HepG2 (cell line): ENCODE measurements at regions not wholly inside any gene's neighbourhood (a gene's known extent, or its start where the extent isn't known, plus 50 kb on each side); places are given as distances from the start of the nearest gene placed in this dataset.

Source experiments
- CHCHD3 ChIP-seq: sonication (generic); formaldehyde crosslinking; IDR thresholded peaks from 2 replicates; pipeline ENCODE4 v1.8.0; 2022; ENCODE audit warnings: mild to moderate bottlenecking, missing genetic modification reagents, moderate library complexity
- FOXJ3 ChIP-seq: sonication (generic); formaldehyde crosslinking; IDR thresholded peaks from 2 replicates; pipeline ENCODE4 v1.4.0; 2020; ENCODE audit warnings: missing genetic modification reagents, mild to moderate bottlenecking, borderline replicate concordance
- HNRNPLL ChIP-seq: fragments of 200-400 bp; formaldehyde crosslinking; IDR thresholded peaks from 2 replicates; pipeline ENCODE4 v1.6.1; 2017; ENCODE audit warnings: mild to moderate bottlenecking, low read depth, low read length; ENCODE audit not compliant: poor library complexity, severe bottlenecking
- MLLT10 ChIP-seq: sonication (generic); formaldehyde crosslinking; IDR thresholded peaks from 2 replicates; pipeline ENCODE4 v1.4.0; 2020; ENCODE audit warnings: missing genetic modification reagents
- SRSF9 ChIP-seq: fragments of 200-400 bp; formaldehyde crosslinking; IDR thresholded peaks from 2 replicates; pipeline ENCODE4 v1.6.1; 2018; ENCODE audit warnings: borderline replicate concordance, mild to moderate bottlenecking, low read depth, low read length; ENCODE audit not compliant: insufficient read depth, poor library complexity, severe bottlenecking
- ZMYM3 ChIP-seq: sonication (generic); formaldehyde crosslinking; IDR thresholded peaks from 2 replicates; pipeline ENCODE4 v1.5.1; 2020; ENCODE audit warnings: mild to moderate bottlenecking, missing genetic modification reagents
- ZNF780A ChIP-seq: sonication (generic); formaldehyde crosslinking; IDR thresholded peaks from 2 replicates; pipeline ENCODE4 v1.8.0; 2022; ENCODE audit warnings: mild to moderate bottlenecking, missing genetic modification reagents, moderate library complexity
- TF ChIP-seq, protein P1 (sequence below): sonication (generic); formaldehyde crosslinking; IDR thresholded peaks from 2 replicates; pipeline ENCODE4 v1.5.0; 2020; ENCODE audit warnings: mild to moderate bottlenecking, missing genetic modification reagents
- TF ChIP-seq, protein P2 (sequence below), 2 experiments: IDR thresholded peaks; 2 replicates each; pipeline ENCODE4 v1.6.1; 2011 to 2012; ENCODE audit warnings: low read length in 2 of 2, borderline replicate concordance in 1 of 2, low read depth in 1 of 2, mild to moderate bottlenecking in 1 of 2, moderate library complexity in 1 of 2
- TF ChIP-seq, protein P3 (sequence below): sonication (generic); formaldehyde crosslinking; IDR thresholded peaks from 2 replicates; pipeline ENCODE4 v1.4.0; 2020; ENCODE audit warnings: missing genetic modification reagents, borderline replicate concordance

DNA sequence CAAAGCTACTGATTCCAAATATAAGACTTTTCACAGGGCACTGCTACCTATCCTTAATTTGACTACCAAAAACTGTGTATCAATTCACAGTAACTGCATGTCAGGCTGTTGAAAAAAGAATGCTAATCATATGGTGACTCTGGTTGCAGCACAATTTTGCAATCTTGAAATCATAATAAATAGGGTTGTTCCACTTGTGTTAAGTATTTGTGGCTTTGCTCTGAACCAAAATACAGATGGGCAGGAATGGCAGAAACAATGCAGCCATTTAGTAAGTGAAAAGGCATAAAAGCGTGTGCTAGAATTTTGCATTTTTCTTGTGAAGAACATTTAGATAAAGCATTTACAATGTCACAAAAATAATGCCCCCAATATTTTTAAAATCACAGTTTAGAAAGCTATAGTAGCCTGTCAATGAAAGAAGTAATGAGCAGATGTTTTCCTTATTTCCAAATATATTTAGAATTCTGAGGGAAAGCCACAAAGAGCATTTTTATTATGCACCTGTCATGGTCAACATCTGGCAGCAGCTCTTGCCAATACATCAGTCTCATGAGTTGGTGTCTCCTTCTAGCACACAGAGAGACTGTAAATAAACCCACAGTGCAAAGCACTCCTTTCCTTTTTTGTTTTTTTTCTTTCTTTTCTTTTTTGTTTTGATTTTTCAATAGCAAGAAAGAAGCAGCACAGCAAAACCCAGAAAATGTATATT, 54.8 kb upstream of the PAM start (continued):
- no peak for TF ChIP-seq MLLT10
- TF ChIP-seq SRSF9, result no peak
- no peak for TF ChIP-seq HNRNPLL
- TF ChIP-seq, protein P1, sequence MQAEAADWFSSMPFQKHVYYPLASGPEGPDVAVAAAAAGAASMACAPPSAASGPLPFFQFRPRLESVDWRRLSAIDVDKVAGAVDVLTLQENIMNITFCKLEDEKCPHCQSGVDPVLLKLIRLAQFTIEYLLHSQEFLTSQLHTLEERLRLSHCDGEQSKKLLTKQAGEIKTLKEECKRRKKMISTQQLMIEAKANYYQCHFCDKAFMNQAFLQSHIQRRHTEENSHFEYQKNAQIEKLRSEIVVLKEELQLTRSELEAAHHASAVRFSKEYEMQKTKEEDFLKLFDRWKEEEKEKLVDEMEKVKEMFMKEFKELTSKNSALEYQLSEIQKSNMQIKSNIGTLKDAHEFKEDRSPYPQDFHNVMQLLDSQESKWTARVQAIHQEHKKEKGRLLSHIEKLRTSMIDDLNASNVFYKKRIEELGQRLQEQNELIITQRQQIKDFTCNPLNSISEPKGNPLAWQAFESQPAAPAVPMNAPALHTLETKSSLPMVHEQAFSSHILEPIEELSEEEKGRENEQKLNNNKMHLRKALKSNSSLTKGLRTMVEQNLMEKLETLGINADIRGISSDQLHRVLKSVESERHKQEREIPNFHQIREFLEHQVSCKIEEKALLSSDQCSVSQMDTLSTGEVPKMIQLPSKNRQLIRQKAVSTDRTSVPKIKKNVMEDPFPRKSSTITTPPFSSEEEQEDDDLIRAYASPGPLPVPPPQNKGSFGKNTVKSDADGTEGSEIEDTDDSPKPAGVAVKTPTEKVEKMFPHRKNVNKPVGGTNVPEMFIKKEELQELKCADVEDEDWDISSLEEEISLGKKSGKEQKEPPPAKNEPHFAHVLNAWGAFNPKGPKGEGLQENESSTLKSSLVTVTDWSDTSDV (CRISPR knock-in tag), result no peak
- no peak for TF ChIP-seq CHCHD3 (CRISPR knock-in tag)
- no peak for TF ChIP-seq ZNF780A (CRISPR knock-in tag)
- TF ChIP-seq, protein P2, sequence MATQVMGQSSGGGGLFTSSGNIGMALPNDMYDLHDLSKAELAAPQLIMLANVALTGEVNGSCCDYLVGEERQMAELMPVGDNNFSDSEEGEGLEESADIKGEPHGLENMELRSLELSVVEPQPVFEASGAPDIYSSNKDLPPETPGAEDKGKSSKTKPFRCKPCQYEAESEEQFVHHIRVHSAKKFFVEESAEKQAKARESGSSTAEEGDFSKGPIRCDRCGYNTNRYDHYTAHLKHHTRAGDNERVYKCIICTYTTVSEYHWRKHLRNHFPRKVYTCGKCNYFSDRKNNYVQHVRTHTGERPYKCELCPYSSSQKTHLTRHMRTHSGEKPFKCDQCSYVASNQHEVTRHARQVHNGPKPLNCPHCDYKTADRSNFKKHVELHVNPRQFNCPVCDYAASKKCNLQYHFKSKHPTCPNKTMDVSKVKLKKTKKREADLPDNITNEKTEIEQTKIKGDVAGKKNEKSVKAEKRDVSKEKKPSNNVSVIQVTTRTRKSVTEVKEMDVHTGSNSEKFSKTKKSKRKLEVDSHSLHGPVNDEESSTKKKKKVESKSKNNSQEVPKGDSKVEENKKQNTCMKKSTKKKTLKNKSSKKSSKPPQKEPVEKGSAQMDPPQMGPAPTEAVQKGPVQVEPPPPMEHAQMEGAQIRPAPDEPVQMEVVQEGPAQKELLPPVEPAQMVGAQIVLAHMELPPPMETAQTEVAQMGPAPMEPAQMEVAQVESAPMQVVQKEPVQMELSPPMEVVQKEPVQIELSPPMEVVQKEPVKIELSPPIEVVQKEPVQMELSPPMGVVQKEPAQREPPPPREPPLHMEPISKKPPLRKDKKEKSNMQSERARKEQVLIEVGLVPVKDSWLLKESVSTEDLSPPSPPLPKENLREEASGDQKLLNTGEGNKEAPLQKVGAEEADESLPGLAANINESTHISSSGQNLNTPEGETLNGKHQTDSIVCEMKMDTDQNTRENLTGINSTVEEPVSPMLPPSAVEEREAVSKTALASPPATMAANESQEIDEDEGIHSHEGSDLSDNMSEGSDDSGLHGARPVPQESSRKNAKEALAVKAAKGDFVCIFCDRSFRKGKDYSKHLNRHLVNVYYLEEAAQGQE (IDR thresholded peaks at IDR 0.05; ENCODE audit: borderline replicate concordance in 1 of 2, low read depth in 1 of 2, low read length in 2 of 2), result no peak
- TF ChIP-seq ZMYM3 (CRISPR knock-in tag), result no peak
- TF ChIP-seq FOXJ3 (CRISPR knock-in tag), result no peak
- TF ChIP-seq, protein P3, sequence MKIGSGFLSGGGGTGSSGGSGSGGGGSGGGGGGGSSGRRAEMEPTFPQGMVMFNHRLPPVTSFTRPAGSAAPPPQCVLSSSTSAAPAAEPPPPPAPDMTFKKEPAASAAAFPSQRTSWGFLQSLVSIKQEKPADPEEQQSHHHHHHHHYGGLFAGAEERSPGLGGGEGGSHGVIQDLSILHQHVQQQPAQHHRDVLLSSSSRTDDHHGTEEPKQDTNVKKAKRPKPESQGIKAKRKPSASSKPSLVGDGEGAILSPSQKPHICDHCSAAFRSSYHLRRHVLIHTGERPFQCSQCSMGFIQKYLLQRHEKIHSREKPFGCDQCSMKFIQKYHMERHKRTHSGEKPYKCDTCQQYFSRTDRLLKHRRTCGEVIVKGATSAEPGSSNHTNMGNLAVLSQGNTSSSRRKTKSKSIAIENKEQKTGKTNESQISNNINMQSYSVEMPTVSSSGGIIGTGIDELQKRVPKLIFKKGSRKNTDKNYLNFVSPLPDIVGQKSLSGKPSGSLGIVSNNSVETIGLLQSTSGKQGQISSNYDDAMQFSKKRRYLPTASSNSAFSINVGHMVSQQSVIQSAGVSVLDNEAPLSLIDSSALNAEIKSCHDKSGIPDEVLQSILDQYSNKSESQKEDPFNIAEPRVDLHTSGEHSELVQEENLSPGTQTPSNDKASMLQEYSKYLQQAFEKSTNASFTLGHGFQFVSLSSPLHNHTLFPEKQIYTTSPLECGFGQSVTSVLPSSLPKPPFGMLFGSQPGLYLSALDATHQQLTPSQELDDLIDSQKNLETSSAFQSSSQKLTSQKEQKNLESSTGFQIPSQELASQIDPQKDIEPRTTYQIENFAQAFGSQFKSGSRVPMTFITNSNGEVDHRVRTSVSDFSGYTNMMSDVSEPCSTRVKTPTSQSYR (CRISPR knock-in tag), result no peak
